NB4 (cell line): ENCODE measurements at regions not wholly inside any gene's neighbourhood (a gene's known extent, or its start where the extent isn't known, plus 50 kb on each side); places are given as distances from the start of the nearest gene placed in this dataset.

Experiments used
- POLR2A ChIP-seq: IDR thresholded peaks from 2 replicates; pipeline ENCODE4 v1.6.1; 2011; ENCODE audit warnings: mild to moderate bottlenecking; ENCODE audit not compliant: insufficient read length; ENCODE audit errors: extremely low read depth
- TF ChIP-seq, protein P1 (sequence below): IDR thresholded peaks from one replicate; pipeline ENCODE4 v1.5.1; 2012; ENCODE audit warnings: low read depth, low read length

DNA sequence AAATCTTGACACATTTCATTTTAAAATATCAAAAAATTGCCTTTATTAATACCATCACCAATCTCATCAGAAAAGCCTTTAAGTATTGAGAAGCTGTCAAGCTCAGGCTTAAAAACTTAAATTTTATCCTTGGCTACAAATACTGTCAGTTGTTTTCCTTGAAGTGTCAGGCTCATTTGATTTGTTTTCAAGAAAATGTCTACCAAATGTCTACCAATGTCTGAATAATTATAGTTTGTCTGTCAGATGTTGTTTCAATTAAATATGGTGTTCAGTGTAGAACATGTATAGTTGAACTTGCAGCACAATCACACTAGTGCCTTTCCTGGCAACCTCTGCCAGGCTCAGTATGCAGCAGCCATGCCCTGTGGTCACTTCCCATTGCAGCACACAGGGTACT is 455.2 kb upstream of the ADAMTS16 start:
- no peak for TF ChIP-seq POLR2A
- TF ChIP-seq, protein P1, sequence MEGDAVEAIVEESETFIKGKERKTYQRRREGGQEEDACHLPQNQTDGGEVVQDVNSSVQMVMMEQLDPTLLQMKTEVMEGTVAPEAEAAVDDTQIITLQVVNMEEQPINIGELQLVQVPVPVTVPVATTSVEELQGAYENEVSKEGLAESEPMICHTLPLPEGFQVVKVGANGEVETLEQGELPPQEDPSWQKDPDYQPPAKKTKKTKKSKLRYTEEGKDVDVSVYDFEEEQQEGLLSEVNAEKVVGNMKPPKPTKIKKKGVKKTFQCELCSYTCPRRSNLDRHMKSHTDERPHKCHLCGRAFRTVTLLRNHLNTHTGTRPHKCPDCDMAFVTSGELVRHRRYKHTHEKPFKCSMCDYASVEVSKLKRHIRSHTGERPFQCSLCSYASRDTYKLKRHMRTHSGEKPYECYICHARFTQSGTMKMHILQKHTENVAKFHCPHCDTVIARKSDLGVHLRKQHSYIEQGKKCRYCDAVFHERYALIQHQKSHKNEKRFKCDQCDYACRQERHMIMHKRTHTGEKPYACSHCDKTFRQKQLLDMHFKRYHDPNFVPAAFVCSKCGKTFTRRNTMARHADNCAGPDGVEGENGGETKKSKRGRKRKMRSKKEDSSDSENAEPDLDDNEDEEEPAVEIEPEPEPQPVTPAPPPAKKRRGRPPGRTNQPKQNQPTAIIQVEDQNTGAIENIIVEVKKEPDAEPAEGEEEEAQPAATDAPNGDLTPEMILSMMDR = no peak
